PC-9 (cell line): ENCODE measurements at regions not wholly inside any gene's neighbourhood (a gene's known extent, or its start where the extent isn't known, plus 50 kb on each side); places are given as distances from the start of the nearest gene placed in this dataset.

ENCODE experiments used
- BruUV-seq: library from RNA; stranded (reverse); fragments of 400-500 nt; replicated peaks from 2 replicates; lab custom pipeline; 2021; lab: Mats Ljungman, UMichigan
- CTCF ChIA-PET: fragments of 300-600 bp; sonication (Branson Sonifier 250); formaldehyde crosslinking; loops from one replicate; lab custom pipeline; 2022; ENCODE audit warnings: antibody characterized with exemption; lab: Charles Lee
- POLR2A ChIA-PET: fragments of 300-600 bp; sonication (Branson Sonifier 250); formaldehyde crosslinking; loops from one replicate; lab custom pipeline; 2022; ENCODE audit warnings: antibody characterized with exemption; ENCODE audit not compliant: unreplicated experiment; lab: Charles Lee
- DNase-seq, 2 experiments: peaks; one replicate each; pipeline versions ENCODE4 v3.0.0 to v3.0.0-alpha.2; 2015 to 2022; ENCODE audit warnings: mixed read lengths in 1 of 2
- H2AFZ ChIP-seq: fragments of 200-600 bp; sonication (generic); 2 replicates; pipeline ENCODE4 v1.8.1; 2017; ENCODE audit warnings: antibody characterized with exemption
- H3F3A ChIP-seq: fragments of 200-600 bp; sonication (generic); 2 replicates; pipeline ENCODE4 v1.8.1; 2017; ENCODE audit warnings: antibody characterized with exemption, mild to moderate bottlenecking, low read depth; ENCODE audit not compliant: insufficient read depth
- H3K27ac ChIP-seq: fragments of 200-600 bp; sonication (generic); 2 replicates; pipeline ENCODE4 v1.6.1; 2016; ENCODE audit warnings: mixed run types
- H3K27me3 ChIP-seq: fragments of 200-600 bp; sonication (generic); 2 replicates; pipeline ENCODE4 v1.6.1; 2016; ENCODE audit warnings: low read depth, mixed run types; ENCODE audit not compliant: insufficient read depth
- H3K36me3 ChIP-seq: fragments of 200-600 bp; sonication (generic); 2 replicates; pipeline ENCODE4 v1.6.1; 2016; ENCODE audit warnings: low read depth, mixed run types
- H3K4me1 ChIP-seq: fragments of 200-600 bp; sonication (generic); replicated peaks from 2 replicates; pipeline ENCODE4 v1.6.1; 2016; ENCODE audit warnings: mixed run types; ENCODE audit not compliant: insufficient read depth
- H3K4me2 ChIP-seq: fragments of 200-600 bp; sonication (generic); 2 replicates; pipeline ENCODE4 v1.6.1; 2017; ENCODE audit warnings: mixed run types
- H3K4me3 ChIP-seq: fragments of 200-600 bp; sonication (generic); 2 replicates; pipeline ENCODE4 v1.6.1; 2016; ENCODE audit warnings: mixed run types
- H3K79me2 ChIP-seq: fragments of 200-600 bp; sonication (generic); 2 replicates; pipeline ENCODE4 v1.6.1; 2017; ENCODE audit warnings: low read depth, mixed run types
- H3K9me2 ChIP-seq: fragments of 200-600 bp; sonication (generic); 2 replicates; pipeline ENCODE4 v1.8.1; 2017; ENCODE audit warnings: mild to moderate bottlenecking; ENCODE audit not compliant: insufficient read depth
- H3K9me3 ChIP-seq: fragments of 200-600 bp; sonication (generic); 2 replicates; pipeline ENCODE4 v1.8.1; 2016; ENCODE audit warnings: low read depth; ENCODE audit not compliant: insufficient read depth
- H4K20me1 ChIP-seq: fragments of 200-600 bp; sonication (generic); 2 replicates; pipeline ENCODE4 v1.8.1; 2017; ENCODE audit not compliant: insufficient read depth
- CTCF ChIP-seq: fragments of 200-600 bp; sonication (generic); conservative IDR thresholded peaks from 2 replicates; pipeline ENCODE4 v1.6.1; 2017; ENCODE audit warnings: mixed run types, antibody characterized with exemption, mild to moderate bottlenecking, moderate library complexity
- EZH2 ChIP-seq: fragments of 200-600 bp; sonication (generic); IDR thresholded peaks from 2 replicates; pipeline ENCODE4 v1.8.0; 2017; ENCODE audit warnings: antibody characterized with exemption, low read depth
- intact Hi-C: fragments of 100-400 bp; cut with micrococcal nuclease; formaldehyde crosslinking; loops from one replicate; pipeline ENCODE4 v1.10.0; 2022; ENCODE audit not compliant: unreplicated experiment

GRCh38 chr3:109569135-109569846, 231.9 kb upstream of the DPPA4 start:
- Histone ChIP-seq H3K79me2 (no peaks in the 10 kb centered on the region), H3K9me3 (no peaks in the 10 kb centered on the region), H3K36me3 (no peaks in the 10 kb centered on the region), H3K27ac (no peak overlapping the region), H2AFZ (no peak overlapping the region), H4K20me1 (no peaks in the 10 kb centered on the region), H3K9me2 (peaks cover 2% of the 10 kb centered on the region; the same call in 1 of the 2 replicates), H3F3A (no peaks in the 10 kb centered on the region), H3K4me1 (no peaks in the 10 kb centered on the region), H3K4me3 (no peak overlapping the region), H3K4me2 (no peak overlapping the region), H3K27me3 (no peaks in the 10 kb centered on the region)
- intact Hi-C loops, result no loop called here
- CTCF ChIA-PET, result no interaction called here
- BruUV-seq, result no TSS peak
- no peak for DNase-seq
- POLR2A ChIA-PET, result no interaction called here
- TF ChIP-seq CTCF (no peak), EZH2 (no peak)

- no TSS peak for BruUV-seq
- Histone ChIP-seq H3K9me3 (no peaks in the 10 kb centered on the region), H3K79me2 (no peaks in the 10 kb centered on the region), H3K27ac (no peak overlapping the region), H3K36me3 (no peaks in the 10 kb centered on the region), H3K4me1 (no peaks in the 10 kb centered on the region), H4K20me1 (no peaks in the 10 kb centered on the region), H3F3A (no peaks in the 10 kb centered on the region), H3K9me2 (peaks cover 2% of the 10 kb centered on the region; the same call in 1 of the 2 replicates), H2AFZ (no peak overlapping the region), H3K4me3 (no peak overlapping the region), H3K4me2 (no peak overlapping the region), H3K27me3 (no peaks in the 10 kb centered on the region)
- ChIA-PET POLR2A (no interaction called here), CTCF (interaction anchor here (0.6 kb wide), 1 partner anchor 600 kb away, joined by 3 read pairs; no protein-coding TSS in a partner anchor)
- intact Hi-C loops, result no loop called here
- no peak for DNase-seq
- TF ChIP-seq CTCF (no peak), EZH2 (no peak)
Measured at GRCh38 chr3:109570408-109570807, 233.1 kb upstream of the DPPA4 start.

DNA sequence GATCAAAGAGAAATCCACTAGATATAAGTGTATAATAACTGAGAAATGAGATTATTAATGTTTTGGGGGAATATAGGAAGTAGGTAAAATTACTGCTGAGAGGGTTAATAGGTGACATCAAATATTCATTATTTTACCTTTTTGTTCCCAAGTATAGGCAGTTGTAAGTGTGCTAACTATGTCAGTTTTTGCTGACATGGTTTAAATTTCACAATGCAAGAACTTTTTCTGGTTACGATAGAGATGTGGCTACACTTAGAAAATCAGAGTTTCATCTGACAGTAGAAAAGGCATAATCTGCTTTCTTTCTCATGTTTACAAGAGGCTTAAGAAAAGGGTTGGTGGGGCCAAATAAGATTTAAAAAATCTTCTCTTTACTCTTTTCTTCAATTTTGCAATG, 235.0 kb upstream of the DPPA4 start:
- Histone ChIP-seq H2AFZ (no peak overlapping the region), H3K36me3 (no peaks in the 10 kb centered on the region), H3K9me2 (peaks cover 2% of the 10 kb centered on the region; the same call in 1 of the 2 replicates), H3K27me3 (no peaks in the 10 kb centered on the region), H3K27ac (no peak overlapping the region), H3K4me1 (no peaks in the 10 kb centered on the region), H3K9me3 (peaks cover 6% of the 10 kb centered on the region; the same call in 1 of the 2 replicates), H3F3A (no peaks in the 10 kb centered on the region), H3K4me2 (no peak overlapping the region), H3K79me2 (no peaks in the 10 kb centered on the region), H3K4me3 (no peak overlapping the region), H4K20me1 (no peaks in the 10 kb centered on the region)
- intact Hi-C loops, result no loop called here
- no peak for TF ChIP-seq CTCF
- no peak for TF ChIP-seq EZH2
- ChIA-PET POLR2A (no interaction called here), CTCF (no interaction called here)
- no peak for DNase-seq
- no TSS peak for BruUV-seq
